ENCODE measurements at regions not wholly inside any gene's neighbourhood (a gene's known extent, or its start where the extent isn't known, plus 50 kb on each side); places are given as distances from the start of the nearest gene placed in this dataset.

DNA sequence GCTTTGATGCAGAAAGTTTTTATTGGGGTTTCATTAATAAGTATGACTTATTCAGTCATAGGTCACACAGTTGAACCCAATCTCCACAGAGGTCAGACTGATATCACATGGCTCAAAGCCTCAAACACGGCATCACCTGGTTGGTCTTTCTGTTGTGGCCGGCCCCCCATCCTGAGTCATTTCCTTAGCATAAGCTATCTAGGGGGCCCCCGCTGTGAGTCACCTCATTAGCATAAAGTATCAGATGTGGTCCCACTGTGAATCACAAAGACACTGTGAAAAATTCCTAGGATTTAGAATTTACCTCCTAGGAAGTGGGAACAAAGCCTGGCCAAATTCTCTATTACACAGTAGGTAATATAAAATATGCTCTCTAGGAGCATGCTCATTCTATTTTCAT, 502.2 kb downstream of the PYDC2 start:
- TF ChIP-seq, protein P1, sequence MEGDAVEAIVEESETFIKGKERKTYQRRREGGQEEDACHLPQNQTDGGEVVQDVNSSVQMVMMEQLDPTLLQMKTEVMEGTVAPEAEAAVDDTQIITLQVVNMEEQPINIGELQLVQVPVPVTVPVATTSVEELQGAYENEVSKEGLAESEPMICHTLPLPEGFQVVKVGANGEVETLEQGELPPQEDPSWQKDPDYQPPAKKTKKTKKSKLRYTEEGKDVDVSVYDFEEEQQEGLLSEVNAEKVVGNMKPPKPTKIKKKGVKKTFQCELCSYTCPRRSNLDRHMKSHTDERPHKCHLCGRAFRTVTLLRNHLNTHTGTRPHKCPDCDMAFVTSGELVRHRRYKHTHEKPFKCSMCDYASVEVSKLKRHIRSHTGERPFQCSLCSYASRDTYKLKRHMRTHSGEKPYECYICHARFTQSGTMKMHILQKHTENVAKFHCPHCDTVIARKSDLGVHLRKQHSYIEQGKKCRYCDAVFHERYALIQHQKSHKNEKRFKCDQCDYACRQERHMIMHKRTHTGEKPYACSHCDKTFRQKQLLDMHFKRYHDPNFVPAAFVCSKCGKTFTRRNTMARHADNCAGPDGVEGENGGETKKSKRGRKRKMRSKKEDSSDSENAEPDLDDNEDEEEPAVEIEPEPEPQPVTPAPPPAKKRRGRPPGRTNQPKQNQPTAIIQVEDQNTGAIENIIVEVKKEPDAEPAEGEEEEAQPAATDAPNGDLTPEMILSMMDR (IDR thresholded peaks at IDR 0.05; ENCODE audit: low read depth, low read length, poor library complexity, severe bottlenecking): no peak
- no peak for TF ChIP-seq EZH2phosphoT487 (IDR thresholded peaks at IDR 0.05; ENCODE audit: borderline replicate concordance, low read length)

Data from DOHH2 (cell line).